HG02623 (cell line): ENCODE measurements at regions not wholly inside any gene's neighbourhood (a gene's known extent, or its start where the extent isn't known, plus 50 kb on each side); places are given as distances from the start of the nearest gene placed in this dataset.
"Not testable (repeated sequence)": the region's sequence is repeated elsewhere in the genome, so short reads cannot be mapped to it uniquely, and the experiment has no call there.

ENCODE experiments used
- ATAC-seq: cut with Tn5 transposase; IDR thresholded peaks from one replicate; pipeline ENCODE4 v1.9.1; 2021; ENCODE audit warnings: moderate library complexity; ENCODE audit not compliant: unreplicated experiment

DNA sequence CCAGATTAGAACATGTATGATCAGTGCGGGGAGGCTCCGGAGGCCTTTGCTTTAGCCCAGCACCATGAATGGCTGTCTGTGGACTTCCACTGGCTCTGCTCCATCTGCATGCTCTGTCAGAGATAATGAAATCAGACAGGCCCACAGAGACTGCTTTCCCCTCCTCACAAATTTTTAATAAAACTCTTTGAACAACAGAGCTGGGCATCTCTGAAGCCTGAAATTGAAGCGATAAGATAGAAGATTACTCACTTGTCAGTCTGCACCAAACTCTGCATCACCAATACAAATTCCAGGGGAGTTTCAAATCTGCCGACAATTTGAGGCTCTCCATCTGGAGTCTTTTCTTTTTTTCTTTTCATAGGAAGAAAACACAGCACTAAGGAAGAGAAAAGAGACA is 110.0 kb downstream of the DYRK2 start:
- no peak for ATAC-seq

DNA sequence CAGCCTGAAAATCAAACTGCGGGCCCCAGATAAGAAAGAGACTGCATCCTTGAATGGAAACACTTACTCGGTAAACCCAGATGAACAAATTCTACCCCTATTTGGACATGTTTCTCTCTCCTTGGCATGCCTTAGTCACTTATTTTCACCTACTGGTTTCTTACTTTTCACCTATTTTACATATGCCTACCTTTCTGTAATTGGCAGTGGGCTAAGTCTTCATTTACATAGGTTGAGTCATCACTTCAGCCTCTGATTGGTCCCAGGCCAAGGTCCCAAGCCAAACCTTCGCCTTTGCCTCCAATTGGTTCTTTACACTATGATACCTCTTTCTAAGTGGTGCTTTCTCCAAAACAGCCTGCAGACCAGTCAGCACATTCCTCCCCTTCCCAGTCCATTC is 111.3 kb downstream of the DYRK2 start:
- ATAC-seq = no peak

- ATAC-seq = no peak
Measured at GRCh38 chr12:67760586-67761275, 112.2 kb downstream of the DYRK2 start.

GRCh38 chr12:67761566-67761965 is 113.0 kb downstream of the DYRK2 start:
- no peak for ATAC-seq

GRCh38 chr12:67764055-67764454 is 115.5 kb downstream of the DYRK2 start:
- no peak for ATAC-seq

- ATAC-seq = no peak
Measured at GRCh38 chr12:67764946-67765619, 116.5 kb downstream of the DYRK2 start.

- ATAC-seq = no peak
Measured at GRCh38 chr12:67765776-67766766, 117.5 kb downstream of the DYRK2 start.

DNA sequence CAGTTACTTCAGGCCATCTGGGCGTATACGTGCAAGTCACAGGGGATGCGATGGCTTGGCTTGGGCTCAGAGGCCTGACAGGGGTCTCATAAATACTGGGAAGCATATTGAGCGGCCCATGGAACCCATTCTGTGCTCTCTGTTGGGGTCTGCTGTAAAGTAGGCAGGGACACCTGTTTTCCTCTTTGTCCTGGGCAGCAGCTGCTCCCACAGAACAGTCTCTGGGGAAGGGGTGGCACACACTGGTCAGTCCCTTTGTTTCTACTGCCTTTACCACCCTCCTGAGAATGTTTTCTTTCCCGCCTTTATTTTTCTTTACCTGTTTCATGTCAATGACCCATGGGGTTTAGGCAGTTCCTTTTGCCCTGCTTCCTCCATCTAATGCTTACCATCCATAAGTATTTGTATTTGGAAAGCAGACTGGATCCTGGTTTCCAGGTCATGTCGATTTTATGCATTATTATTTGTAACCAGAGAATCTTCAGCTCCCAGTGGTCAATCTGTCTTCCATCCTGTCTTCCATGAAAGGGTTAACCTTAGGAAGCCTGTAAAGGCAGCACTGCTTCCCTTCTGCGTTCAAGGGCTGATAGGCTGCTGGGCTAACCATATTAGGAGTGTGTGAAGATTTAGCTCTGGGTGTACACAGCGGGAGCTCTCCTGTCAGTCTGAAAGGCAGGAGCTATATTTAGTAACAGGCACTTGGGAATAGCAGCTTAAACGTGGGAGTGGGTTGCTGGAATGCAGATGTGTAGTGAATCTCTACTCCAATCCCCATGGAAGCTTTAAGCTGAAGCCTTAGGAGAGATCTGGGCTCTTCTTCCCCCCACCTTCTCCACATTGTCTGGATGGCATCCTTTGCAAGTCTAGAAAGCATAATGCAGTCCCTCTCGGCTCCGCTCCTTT is 124.0 kb downstream of the DYRK2 start:
- no peak for ATAC-seq

GRCh38 chr12:67773896-67774295 is 125.4 kb downstream of the DYRK2 start:
- no peak for ATAC-seq

DNA sequence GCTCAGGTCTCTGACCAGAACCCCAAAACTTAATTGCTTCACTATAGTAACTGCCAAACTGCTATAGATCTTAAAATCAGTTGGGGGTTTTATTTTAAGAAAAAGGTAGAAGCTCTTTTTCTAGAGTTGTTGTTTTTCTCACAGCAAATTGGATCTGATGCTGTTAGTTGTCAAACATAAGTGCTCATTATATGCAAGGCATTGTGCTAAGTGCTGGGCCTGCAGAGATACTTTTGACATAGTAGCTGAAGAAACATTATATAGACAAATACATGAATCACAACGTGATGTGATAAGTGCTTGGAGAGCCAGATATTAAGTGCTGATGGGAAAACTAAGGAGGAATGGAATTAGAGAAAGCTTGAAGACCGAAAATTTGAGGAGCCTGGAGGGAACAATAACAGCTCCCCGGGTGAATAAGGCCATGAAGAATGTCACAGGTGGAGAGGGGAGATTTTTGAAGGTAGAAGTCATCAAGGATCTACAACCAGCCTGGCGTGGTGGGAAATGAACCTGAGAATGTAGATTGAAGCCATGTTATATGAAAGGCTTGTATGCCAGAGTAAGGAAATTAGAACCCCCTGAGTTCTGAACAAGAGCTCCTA is 126.5 kb downstream of the DYRK2 start:
- ATAC-seq = no peak

GRCh38 chr12:67780580-67781084 is 132.1 kb downstream of the DYRK2 start:
- no peak for ATAC-seq

GRCh38 chr12:67782573-67782972 is 134.0 kb downstream of the DYRK2 start:
- ATAC-seq = no peak

GRCh38 chr12:67783393-67783792 is 134.8 kb downstream of the DYRK2 start:
- no peak for ATAC-seq

GRCh38 chr12:67784831-67785230 is 136.3 kb downstream of the DYRK2 start:
- no peak for ATAC-seq

GRCh38 chr12:67786086-67786485 is 137.5 kb downstream of the DYRK2 start:
- no peak for ATAC-seq

DNA sequence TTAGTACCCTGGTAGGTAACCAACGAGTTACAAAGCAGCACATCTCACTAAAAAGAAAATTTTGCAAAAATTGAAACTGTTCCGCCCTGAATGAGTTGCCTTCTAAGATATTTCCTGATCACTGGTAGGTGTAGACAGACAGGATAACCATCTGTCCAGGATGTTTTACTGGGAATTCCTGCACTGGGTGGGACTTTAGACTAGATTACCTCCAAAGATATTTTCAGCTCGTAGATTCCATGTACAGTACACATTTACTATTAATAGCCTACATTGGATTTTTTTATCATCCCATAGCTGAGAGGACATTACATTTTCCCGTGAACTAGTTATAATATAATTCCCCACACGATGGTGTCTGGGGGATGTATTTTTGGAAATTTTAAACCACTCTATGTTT is 139.6 kb downstream of the DYRK2 start:
- ATAC-seq = no peak

DNA sequence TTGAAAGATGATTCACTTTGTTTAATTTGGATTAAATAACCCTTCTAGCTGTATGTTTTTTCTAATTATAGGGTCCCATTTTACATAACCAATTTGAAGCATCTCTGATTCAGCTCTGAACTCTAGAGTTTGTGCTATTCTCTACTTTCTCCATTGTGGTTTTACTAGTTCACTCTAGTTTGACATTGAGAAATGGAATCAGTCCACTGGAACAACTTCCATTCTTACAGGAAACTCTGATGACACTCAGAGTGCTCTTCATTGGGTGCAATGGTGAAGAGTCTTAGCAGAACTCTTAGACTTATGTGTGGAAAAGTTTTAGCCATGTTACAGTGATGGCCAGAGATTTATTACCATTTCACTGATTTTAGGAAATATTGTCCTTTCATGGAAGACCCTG is 140.7 kb downstream of the DYRK2 start:
- ATAC-seq = no peak

DNA sequence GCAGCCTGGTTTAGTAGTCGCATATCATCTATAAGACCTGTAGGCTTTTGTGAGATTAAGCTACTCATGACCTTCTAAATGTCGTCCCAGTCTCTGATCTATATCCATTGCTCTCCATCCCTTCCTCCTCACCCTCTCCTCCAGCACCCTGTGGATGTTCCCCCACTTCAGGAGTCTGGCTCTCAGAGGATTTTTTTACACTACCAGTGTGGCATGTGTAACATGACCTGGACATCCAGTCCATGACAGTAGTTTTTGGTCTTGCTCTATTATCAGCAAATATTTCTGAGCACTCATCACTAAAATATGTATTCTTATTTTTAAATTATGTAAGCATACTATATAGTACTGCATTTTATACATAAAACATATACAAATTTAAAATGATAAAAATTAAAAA is 142.1 kb downstream of the DYRK2 start:
- ATAC-seq = no peak

- not testable (repeated sequence) for ATAC-seq
Measured at GRCh38 chr12:67791362-67791761, 142.8 kb downstream of the DYRK2 start.

DNA sequence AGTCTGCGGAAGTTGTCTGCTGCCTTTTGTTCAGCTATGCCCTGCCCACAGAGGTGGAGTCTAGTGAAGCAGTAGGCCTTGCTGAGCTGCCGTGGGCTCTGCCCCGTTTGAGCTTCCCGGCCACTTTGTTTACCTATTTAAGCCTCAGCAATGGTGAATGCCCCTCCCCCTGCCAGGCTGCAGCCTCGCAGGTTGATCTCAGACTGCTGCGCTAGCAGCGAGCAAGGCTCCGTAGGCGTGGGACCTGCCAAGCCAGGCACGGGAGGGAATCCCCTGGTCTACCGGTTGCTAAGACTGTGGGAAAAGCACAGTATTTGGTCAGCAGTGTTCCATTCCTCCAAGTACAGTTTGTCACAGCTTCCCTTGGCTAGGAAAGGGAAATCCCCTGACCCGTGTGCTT is 143.6 kb downstream of the DYRK2 start:
- no peak for ATAC-seq
